ENCODE measurements at regions not wholly inside any gene's neighbourhood (a gene's known extent, or its start where the extent isn't known, plus 50 kb on each side); places are given as distances from the start of the nearest gene placed in this dataset.

DNA sequence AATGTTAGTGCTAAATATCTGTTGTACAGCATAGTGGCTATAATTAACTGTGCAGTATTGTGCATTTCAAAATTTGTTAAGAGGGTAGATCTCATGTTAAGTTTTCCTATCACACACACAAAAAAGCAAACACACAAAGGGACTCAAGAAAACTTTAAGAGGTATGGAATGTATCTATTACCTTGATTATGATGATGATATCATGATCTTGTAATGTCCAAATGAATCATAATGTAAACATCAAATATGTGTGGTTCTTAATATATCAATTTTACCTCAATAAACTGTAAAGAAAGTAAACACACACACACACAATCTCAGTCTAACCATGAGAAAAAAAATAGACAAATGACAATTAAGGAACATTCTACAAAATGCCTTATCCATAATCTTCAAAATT lies 934.6 kb downstream of the SLITRK1 start:
- TF ChIP-seq, protein P1, sequence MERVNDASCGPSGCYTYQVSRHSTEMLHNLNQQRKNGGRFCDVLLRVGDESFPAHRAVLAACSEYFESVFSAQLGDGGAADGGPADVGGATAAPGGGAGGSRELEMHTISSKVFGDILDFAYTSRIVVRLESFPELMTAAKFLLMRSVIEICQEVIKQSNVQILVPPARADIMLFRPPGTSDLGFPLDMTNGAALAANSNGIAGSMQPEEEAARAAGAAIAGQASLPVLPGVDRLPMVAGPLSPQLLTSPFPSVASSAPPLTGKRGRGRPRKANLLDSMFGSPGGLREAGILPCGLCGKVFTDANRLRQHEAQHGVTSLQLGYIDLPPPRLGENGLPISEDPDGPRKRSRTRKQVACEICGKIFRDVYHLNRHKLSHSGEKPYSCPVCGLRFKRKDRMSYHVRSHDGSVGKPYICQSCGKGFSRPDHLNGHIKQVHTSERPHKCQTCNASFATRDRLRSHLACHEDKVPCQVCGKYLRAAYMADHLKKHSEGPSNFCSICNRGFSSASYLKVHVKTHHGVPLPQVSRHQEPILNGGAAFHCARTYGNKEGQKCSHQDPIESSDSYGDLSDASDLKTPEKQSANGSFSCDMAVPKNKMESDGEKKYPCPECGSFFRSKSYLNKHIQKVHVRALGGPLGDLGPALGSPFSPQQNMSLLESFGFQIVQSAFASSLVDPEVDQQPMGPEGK (tag by site-specific recombination; IDR thresholded peaks at IDR 0.05) = no peak
- no peak for TF ChIP-seq MZF1 (tag by site-specific recombination; IDR thresholded peaks at IDR 0.05; ENCODE audit: borderline replicate concordance)
- TF ChIP-seq, protein P2, sequence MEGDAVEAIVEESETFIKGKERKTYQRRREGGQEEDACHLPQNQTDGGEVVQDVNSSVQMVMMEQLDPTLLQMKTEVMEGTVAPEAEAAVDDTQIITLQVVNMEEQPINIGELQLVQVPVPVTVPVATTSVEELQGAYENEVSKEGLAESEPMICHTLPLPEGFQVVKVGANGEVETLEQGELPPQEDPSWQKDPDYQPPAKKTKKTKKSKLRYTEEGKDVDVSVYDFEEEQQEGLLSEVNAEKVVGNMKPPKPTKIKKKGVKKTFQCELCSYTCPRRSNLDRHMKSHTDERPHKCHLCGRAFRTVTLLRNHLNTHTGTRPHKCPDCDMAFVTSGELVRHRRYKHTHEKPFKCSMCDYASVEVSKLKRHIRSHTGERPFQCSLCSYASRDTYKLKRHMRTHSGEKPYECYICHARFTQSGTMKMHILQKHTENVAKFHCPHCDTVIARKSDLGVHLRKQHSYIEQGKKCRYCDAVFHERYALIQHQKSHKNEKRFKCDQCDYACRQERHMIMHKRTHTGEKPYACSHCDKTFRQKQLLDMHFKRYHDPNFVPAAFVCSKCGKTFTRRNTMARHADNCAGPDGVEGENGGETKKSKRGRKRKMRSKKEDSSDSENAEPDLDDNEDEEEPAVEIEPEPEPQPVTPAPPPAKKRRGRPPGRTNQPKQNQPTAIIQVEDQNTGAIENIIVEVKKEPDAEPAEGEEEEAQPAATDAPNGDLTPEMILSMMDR (tag by site-specific recombination; IDR thresholded peaks at IDR 0.05) = no peak
- no peak for TF ChIP-seq SETDB1 (IDR thresholded peaks at IDR 0.05; ENCODE audit: insufficient read length, low read length)
- TF ChIP-seq ZNF707 (tag by site-specific recombination; IDR thresholded peaks at IDR 0.05) = no peak
- TF ChIP-seq ZNF133 (tag by site-specific recombination; IDR thresholded peaks at IDR 0.05) = no peak
- TF ChIP-seq, protein P3, sequence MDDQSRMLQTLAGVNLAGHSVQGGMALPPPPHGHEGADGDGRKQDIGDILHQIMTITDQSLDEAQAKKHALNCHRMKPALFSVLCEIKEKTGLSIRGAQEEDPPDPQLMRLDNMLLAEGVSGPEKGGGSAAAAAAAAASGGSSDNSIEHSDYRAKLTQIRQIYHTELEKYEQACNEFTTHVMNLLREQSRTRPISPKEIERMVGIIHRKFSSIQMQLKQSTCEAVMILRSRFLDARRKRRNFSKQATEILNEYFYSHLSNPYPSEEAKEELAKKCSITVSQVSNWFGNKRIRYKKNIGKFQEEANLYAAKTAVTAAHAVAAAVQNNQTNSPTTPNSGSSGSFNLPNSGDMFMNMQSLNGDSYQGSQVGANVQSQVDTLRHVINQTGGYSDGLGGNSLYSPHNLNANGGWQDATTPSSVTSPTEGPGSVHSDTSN (CRISPR knock-in tag; IDR thresholded peaks at IDR 0.05) = no peak
- no peak for TF ChIP-seq ZNF214 (tag by site-specific recombination; IDR thresholded peaks at IDR 0.05; ENCODE audit: borderline replicate concordance)
- no peak for TF ChIP-seq ZNF76 (tag by site-specific recombination; IDR thresholded peaks at IDR 0.05; ENCODE audit: borderline replicate concordance, low read depth)
- TF ChIP-seq, protein P4, sequence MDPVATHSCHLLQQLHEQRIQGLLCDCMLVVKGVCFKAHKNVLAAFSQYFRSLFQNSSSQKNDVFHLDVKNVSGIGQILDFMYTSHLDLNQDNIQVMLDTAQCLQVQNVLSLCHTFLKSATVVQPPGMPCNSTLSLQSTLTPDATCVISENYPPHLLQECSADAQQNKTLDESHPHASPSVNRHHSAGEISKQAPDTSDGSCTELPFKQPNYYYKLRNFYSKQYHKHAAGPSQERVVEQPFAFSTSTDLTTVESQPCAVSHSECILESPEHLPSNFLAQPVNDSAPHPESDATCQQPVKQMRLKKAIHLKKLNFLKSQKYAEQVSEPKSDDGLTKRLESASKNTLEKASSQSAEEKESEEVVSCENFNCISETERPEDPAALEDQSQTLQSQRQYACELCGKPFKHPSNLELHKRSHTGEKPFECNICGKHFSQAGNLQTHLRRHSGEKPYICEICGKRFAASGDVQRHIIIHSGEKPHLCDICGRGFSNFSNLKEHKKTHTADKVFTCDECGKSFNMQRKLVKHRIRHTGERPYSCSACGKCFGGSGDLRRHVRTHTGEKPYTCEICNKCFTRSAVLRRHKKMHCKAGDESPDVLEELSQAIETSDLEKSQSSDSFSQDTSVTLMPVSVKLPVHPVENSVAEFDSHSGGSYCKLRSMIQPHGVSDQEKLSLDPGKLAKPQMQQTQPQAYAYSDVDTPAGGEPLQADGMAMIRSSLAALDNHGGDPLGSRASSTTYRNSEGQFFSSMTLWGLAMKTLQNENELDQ (tag by site-specific recombination; IDR thresholded peaks at IDR 0.05; ENCODE audit: low read depth) = no peak
- TF ChIP-seq, protein P5, sequence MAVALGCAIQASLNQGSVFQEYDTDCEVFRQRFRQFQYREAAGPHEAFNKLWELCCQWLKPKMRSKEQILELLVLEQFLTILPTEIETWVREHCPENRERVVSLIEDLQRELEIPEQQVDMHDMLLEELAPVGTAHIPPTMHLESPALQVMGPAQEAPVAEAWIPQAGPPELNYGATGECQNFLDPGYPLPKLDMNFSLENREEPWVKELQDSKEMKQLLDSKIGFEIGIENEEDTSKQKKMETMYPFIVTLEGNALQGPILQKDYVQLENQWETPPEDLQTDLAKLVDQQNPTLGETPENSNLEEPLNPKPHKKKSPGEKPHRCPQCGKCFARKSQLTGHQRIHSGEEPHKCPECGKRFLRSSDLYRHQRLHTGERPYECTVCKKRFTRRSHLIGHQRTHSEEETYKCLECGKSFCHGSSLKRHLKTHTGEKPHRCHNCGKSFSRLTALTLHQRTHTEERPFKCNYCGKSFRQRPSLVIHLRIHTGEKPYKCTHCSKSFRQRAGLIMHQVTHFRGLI (tag by site-specific recombination; IDR thresholded peaks at IDR 0.05) = no peak
